GM19239 (cell line): ENCODE measurements at regions not wholly inside any gene's neighbourhood (a gene's known extent, or its start where the extent isn't known, plus 50 kb on each side); places are given as distances from the start of the nearest gene placed in this dataset.

ENCODE experiments used
- DNase-seq: peaks from one replicate; pipeline ENCODE4 v3.0.0; 2011; ENCODE audit warnings: low spot score; ENCODE audit not compliant: insufficient read length
- FAIRE-seq: peaks from 2 replicates; lab custom pipeline; 2011; peaks lifted over from hg19 to GRCh38; lab: Jason Lieb, UNC

DNA sequence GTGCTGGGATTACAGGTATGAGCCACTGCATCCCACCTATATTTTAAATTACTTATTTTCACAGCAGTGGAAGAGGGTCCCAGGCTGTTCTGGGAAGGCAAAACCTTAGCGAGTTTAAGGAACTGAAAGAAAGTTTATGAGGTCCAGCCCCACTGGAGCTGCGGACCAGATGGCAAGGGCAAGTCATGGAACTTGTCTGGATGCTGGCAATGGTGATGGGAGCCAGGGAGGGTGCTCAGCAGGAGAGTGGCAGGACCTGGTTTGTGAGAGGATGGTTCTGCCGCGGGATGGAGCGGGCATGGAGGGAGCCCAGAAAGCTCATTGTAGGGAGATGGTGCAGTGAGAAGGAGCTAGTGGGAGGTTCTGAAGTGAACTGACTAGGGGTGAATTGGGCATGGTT lies 50.6 kb upstream of the SLC45A1 start:
- DNase-seq (no peak), FAIRE-seq (no peak)

DNA sequence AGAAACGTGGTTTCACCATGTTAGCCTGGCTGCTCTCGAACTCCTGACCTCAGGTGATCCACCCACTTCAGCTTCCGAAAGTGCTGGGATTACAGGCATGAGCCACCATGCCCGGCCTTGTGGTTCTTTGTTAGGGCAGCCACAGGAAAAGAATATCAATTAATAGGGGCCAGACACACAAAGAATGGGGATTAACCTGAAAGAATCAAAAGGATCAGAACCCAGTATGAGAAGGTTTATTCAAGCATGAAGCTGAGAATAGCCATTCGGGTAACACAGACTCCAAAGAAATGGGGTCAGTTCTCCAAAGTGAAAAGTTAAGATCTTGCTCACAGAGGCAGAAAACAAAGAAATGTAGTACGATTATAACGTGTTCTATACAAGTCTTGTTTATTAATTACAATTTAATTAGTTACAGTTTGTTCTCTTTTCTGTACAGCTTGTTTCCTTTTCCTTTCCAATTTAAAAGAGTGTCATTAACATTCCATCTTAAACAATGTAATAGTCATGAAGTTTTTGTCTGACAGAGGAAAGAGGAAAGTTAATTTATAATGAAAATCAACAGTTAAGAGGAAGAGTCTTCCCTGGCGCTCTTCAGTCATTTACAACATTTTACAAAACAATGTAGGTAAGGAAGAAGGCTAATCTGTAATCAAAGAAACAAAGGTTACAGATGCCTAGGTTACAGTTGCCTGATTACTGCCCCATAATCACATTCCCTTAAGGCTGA lies 51.3 kb upstream of the SLC45A1 start:
- DNase-seq (no peak), FAIRE-seq (no peak)

DNA sequence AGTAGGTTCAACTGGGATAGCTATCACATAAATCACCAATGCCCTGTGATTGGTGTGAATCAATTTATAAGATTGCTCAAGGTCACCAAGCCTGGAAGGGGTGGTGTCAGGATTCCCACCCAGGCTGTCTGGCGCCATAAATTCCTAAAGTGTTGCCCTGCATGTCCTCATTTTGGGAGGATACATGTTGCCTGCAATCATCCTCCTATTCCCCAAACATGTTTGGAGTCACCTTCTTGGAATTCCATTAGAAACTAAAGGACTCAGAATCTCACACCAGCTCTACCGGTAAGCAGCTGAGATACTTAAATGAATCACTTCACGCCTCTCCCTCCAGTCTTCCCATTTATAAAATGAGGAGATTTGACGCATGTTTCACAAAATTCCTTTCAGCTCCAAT lies 54.1 kb upstream of the SLC45A1 start:
- FAIRE-seq (no peak), DNase-seq (no peak)

DNA sequence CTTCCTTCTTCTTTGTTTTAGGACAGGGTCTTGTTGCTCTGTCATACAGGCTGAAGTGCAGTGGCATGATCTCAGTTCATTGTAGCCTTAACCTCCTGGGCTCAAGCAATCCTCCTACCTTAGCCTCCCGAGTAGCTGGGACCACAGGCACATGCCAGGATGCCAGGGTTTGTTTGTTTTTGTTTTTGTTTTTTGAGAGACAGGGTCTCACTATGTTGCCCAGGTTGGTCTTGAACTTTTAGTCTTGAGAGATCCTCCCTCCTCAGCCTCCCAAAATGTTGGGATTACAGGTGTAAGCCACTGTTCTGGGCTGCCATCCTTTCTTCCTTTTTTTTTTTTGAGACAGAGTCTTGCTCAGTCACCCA lies 56.5 kb upstream of the SLC45A1 start:
- FAIRE-seq, result no peak

DNA sequence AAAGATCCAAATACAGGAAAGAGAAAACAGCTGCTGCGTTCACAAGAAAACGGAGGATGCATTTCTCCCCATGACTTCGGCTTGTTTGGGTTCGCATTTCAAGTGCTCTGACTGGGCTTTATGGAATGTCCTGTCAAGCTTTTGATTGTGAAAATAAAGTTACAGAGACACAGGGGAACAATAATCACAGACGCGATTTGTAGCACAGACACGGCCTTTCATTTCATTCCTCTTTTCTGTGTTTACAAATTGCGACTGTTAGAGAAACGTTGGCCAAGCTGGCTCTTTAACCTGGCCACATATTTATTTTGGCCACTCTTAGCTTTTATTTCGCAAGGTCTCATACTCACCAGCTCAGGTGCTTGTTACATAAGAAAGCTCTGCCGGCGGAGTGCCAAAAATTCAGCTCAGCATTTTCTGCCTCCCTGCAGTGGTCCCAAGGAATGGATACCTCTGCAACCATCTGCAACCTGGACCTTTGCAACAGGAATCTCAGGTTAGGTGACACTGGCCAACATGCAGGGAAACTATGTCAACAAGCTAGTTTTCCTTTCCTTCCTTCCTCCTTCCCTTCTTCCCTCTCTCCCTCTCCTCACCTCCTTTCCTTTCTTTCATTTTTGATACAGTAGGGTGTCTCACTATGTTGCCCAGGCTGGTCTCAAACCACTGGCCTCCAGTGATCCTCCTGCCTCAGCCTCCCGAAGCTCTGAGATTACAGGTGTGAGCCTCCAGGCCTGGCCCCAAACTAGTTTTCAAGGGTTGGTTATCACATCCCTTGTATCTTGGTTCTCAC lies 58.2 kb upstream of the SLC45A1 start:
- no peak for DNase-seq
- FAIRE-seq, result no peak

More for the DNA sequence above, 56.5 kb upstream of the SLC45A1 start:
- no peak for DNase-seq

DNA sequence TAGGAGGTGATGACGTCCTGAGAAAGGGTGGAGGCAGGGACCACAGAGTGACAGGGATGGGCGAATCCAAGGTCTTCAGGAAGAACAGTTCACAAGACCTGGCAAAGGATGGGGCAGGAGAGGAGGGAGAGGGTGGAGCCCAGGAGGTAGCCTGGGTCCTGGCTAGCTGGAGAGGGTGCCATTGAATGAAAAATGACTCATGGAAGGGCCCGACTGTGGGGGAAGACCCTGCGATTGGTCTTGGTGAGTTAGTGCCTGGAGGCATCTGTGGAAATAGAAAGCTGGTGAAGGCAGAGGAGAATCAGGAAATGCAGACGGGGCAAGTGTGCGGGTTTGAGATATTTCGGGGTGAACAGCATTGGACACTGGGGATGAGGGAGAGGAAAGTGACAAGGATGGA lies 60.3 kb upstream of the SLC45A1 start:
- FAIRE-seq, result no peak
- no peak for DNase-seq

DNA sequence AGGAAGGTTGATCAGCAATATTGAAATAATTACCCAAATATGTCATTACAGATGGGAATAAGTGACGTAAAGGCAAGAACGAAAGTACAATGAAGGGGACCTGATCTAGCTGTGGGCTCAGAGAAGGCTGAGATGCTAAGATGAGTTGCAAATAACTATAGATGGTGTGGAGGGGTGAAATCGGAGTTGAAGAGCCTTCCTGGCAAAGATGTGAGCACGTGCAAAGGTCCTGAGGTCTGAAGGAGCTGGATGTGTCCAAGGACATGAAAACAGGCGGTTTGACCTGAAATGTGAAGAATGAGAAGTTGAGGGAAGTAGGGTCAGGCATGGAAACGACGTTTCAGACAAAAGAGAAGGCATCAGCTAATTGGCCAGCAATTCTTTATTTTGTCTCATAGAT lies 61.6 kb upstream of the SLC45A1 start:
- DNase-seq (no peak), FAIRE-seq (no peak)

DNA sequence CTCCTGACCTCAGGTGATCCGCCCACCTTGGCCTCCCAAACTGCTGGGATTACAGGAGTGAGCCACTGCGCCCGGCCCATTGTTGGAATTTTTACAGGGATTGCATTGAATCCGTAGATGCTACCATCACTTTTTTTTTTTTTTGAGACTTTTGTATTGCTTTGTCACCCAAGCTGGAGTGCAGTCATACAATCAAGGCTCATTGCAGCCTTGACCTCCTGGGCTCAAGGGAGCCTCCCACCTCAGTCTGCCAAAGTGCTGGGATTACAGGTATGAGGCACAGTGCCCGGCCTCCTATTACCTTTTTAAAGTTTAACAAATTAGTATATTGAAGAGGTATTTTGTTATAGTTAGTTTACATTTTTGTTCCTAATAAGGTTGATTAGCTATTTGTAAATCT lies 62.2 kb upstream of the SLC45A1 start:
- DNase-seq, result no peak
- FAIRE-seq, result no peak

DNA sequence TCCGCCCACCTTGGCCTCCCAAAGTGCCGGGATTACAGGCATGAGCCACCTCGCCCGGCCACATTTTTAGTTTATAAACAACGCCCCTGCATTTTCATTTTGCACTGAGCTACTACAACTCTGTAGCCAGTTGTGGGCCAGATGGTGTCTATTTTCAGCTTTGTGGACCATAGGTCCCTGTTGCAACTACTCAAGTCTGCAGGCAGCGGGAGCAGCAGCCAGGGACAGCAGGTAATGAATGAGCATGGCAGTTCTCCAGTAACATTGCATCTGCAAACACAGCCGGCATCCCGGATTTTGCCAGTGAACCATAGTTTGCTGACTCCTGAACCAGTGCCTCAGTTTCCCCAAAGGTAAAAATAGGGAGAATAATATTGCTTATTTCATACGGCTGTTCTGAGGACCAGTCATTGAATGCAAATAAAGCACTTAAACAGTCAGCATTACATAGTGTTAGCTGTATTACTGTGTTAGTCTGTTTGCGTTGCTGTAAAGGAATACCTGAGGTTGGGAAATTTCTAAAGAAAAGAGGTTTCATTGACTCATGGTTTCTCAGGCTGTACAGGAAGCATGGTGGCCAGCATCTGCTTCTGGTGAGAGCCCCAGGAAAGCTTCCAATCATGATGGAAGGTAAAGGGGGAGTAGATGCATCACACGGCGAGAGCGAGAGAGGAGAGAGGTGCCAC lies 65.5 kb upstream of the SLC45A1 start:
- no peak for FAIRE-seq
- DNase-seq, result no peak

DNA sequence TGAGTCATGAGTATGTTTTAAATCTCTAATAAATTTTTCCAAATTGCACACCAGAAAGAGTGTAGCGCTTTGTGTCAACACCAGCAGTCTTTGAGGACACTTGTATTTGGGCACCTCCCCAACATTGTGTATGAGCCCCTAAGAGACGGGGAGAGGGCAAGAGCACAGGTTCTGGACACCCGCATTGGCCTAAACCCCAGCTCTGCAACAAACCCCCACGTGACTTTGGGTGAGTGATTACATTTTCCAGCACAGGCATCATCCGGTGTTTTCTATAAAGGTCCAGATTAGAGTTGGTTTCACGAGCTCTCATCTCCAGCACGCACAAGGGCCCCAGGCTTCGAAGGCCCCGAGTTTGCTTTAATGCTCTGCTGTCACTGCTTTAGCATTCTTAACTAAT lies 66.3 kb upstream of the SLC45A1 start:
- FAIRE-seq (no peak), DNase-seq (no peak)

DNA sequence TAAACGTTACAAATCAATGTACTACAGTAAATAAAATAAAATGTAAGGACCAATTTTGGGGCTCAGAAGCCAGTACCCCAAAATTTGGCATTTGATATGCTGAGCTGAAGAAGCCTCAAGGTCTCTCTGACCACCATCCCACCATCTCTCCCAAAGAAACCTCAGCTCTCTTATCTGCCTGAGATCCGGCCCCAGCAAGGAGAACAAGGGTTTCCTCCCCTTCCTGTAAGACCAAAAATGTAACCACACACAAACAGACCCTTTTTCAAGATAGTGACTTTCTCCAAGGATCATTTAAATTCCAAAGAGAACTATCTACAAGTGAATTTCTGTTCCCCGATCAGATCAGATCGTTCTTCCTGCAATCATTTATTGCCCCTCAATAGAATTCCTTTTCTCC lies 68.1 kb upstream of the SLC45A1 start:
- FAIRE-seq (no peak), DNase-seq (no peak)

DNA sequence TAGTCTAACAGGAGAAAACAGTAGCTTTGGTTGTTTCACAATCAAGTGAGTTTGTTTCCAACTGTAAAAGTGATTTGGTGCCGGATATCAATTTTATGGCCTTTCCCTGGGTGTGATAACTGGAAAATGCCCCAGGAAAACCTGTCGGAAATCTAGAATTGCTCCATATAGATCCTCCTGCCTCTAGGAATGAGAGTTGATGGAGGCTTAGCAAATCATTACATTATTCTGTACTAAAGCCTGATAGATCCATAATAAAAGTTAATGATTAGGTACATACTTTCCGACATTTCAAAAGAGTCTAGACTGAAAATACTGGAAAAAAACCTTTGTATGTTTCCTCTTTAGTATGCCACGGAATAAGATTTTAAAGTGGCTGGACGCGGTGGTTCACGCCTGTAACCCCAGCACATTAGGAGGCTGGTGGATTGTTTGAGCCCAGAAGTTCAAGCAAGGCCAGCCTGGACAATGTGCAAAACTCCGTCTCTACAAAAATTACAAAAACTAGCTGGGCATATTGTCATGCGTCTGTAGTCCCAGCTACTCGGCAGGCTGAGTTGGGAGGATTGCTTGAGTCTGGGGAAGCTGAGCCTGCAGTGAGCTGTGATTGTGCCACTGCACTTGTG lies 70.0 kb upstream of the SLC45A1 start:
- DNase-seq (no peak), FAIRE-seq (no peak)

DNA sequence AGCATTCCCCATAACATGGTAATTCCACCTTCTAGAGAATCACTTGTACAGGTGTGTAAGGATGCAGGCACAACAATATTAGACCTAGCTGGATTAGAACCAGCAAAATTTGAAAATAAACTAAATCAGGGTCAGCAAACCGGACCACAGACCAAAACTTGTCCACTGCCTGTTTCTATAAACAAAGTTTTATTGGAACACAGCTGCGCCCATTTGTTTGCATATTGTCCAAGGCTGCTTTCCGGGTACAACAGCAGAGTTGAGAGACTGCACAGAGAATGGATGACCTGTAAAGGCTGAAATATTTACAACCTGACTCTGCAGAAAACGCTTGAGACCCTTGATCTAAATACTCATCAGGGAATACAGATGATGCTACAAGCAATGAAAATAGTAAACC lies 73.6 kb upstream of the SLC45A1 start:
- no peak for FAIRE-seq
- DNase-seq, result no peak

DNA sequence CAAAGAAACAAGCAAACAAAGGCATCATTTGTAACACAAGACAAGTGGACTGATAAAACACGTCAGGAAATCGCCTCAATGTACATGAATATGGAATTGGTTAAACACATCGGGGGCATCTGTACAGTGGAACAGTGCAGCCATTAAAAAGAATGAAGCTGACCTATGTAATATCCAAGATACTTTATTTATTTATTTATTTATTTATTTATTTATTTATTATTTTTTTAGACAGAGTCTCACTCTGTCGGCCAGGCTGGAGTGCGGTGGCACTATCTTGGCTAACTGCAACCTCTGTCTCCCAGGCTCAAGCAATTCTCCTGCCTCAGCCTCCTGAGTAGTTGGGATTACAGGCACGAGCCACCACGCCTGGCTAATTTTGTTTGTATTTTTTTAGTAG lies 75.4 kb upstream of the SLC45A1 start:
- DNase-seq (no peak), FAIRE-seq (no peak)

DNA sequence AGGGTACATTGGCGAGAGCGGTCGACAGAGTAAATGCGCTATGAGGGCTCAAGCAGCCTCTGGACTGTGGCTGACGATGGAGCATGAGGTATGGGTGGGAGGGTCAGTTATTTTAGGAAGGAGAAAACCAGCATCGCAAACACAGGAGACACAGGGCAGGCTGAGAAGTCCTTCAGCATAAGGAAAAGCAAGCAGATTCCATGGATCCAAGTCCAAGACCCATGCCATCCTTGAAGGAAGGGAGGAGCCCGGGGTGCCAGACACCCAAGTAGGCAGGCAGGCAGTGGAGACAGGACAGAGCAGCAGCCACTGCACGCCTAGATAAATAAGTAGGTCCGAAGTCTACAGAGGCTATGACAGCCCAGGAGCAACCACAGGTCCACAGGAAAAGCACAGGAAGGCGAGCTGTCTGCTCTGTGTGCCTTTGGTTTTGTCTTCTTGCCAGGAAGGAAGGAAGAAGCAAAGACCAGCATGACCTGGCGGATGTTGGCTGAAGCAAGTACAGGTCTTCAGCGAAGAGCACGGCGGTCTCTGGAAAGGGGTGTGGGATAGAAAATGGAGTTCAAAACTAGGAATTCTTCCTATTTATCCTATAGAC lies 76.4 kb upstream of the SLC45A1 start:
- DNase-seq (no peak), FAIRE-seq (no peak)

DNA sequence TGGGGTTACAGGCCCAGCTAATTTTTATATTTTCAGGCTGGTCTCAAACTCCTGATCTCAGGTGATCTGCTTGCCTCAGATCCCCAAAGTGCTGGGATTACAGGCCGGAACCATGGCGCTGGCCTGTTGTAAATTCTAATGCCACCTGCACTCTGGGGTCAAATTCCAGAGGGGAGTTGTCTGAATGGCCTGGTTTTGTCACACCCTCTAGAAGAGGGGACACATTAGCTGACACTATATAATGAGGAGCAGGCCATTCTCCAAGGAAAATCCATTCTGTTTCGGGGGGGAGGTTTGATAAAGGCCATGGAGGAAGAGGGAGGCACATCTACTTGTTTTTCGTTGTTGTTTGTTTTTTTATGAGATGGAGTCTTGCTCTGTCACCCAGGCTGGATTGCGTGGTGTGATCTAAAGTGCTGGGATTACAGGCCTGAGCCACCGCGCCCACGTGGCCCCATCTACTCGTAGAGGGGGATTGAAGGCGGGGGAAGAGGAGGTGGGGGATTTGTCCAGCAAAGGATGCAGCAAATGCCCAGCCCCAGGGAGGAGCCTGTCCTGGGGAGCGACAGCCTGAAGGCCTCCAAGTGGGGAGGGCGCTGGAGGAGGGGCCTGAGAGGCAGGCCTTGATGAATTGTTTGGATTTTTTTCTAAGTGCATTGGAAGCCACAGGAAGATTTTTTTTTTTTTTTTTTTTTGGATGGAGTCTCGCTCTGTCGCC lies 78.4 kb upstream of the SLC45A1 start:
- no peak for DNase-seq

DNA sequence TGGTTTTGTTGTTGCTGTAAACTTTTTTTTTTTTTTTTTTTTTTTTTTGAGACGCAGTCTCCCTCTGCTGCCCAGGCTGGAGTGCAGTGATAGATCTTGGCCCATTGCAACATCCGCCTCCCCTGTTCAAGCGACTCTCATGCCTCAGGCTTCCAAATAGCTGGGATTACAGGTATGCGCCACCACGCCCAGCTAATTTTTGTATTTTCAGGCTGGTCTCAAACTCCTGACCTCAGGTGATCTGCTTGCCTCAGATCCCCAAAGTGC lies 78.9 kb upstream of the SLC45A1 start:
- FAIRE-seq (no peak), DNase-seq (no peak)

More for the DNA sequence above, 78.4 kb upstream of the SLC45A1 start:
- FAIRE-seq, result no peak

DNA sequence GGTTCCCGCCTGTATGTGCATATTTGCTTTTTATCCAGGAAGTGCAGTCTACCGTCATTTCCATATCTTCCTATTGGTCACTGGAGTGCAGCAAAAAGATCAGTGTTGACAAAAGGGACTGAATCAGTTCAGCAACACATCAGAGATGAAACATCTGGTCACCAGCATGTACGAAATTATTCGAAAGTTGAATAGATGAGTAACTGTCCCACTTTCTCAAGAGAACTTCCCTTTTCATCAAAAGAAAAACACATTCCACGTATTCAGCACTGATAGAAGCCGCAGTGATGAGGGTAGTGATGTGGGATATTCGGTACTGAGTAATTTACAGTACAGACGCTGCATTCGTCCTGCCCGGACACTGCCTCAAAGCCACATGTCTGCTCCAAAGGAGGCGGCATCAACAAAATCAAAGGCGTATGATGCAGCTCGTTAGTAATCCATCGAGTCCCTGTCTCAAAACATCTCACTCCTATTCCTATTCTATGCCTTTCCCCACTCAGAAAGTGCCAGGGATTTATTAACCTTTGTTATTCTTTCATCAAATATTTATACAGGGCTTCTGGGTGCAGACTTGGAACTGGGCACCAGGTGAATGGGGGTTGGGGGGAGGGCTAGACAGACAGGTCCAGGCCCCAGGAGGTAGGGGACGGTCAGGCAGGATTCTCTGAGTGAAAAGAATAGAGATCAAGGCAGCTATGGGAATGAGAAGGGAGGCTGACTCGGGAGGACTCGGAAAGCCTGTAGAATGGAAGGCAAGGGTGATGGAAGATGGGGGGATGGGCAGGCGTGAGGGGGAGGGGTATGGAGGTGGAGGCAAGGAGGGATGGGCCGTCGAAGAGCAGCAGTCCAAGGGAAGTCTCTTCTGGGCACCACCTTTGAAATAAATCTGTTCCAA lies 79.5 kb upstream of the SLC45A1 start:
- FAIRE-seq, result no peak
- no peak for DNase-seq
